H4 (cell line): ENCODE measurements at regions not wholly inside any gene's neighbourhood (a gene's known extent, or its start where the extent isn't known, plus 50 kb on each side); places are given as distances from the start of the nearest gene placed in this dataset.

Experiments used
- DNase-seq: peaks from one replicate; pipeline ENCODE4 v3.0.0-alpha.2; 2015; ENCODE audit warnings: low spot score

- DNase-seq, result no peak
Observed at GRCh38 chr3:103056542-103056941, 621.7 kb downstream of the ZPLD1 start.

GRCh38 chr3:103057003-103057402, 622.2 kb downstream of the ZPLD1 start:
- no peak for DNase-seq

- DNase-seq, result no peak
Observed at GRCh38 chr3:103057487-103057886, 622.7 kb downstream of the ZPLD1 start.

- DNase-seq, result no peak
Observed at GRCh38 chr3:103059432-103059831, 624.6 kb downstream of the ZPLD1 start.

GRCh38 chr3:103060242-103060641, 625.4 kb downstream of the ZPLD1 start:
- no peak for DNase-seq

DNA sequence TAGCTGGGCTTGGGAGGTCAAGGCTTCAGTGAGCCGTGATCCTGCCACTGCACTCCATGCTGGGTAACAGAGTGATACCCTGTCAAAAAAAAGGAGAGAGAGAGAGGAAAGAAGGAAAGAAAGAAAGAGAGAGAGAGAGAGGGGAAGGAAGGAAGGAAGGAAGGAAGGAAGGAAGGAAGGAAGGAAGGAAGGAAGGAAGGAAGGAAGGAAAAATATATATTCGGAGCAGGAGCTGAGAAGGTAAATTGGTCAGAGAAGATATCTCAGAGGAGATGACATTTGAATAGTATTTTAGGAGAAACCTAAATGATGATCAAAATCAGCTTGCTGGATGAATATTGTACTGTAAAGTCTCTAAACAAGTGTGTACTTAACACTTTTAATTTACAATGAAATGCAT, 633.1 kb downstream of the ZPLD1 start:
- DNase-seq, result no peak

DNA sequence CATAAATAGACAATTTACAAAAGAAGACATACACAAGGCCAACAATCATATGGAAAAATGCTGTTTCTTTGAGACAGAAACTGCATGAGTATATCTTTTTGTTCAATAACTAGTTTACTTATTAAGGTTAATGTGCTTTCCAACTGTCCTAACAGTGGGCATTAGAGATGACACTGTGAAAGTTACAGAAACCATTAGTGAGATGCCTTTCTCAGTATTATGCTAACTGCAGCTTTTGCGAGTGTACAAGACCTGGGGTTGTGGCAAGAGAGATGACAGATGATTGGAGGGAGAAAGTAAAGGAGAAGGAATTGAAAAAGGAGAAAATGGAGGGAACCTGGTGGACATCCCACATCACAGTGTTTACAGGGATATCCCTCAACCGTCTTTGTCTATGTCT, 640.5 kb downstream of the ZPLD1 start:
- DNase-seq, result no peak

GRCh38 chr3:103077910-103078309, 643.1 kb downstream of the ZPLD1 start:
- no peak for DNase-seq

DNA sequence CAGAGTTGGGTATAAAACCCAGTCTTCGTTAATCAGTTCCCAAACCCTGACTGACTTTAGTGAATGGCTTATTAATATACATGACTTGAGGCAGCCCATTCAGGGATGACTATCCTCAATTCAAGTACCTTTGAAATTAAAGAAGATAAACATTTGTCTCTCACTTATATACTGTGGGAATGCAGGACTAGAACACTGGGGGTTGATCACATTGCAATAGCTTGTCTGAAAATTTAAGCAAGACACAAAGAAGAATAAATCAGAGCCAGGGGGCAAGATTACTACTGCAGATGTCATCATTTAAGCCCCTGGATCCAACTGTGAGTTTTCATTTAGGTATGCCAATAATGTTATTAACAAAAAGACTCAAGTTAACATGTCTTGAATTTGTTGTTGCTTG, 647.7 kb downstream of the ZPLD1 start:
- DNase-seq, result no peak

DNA sequence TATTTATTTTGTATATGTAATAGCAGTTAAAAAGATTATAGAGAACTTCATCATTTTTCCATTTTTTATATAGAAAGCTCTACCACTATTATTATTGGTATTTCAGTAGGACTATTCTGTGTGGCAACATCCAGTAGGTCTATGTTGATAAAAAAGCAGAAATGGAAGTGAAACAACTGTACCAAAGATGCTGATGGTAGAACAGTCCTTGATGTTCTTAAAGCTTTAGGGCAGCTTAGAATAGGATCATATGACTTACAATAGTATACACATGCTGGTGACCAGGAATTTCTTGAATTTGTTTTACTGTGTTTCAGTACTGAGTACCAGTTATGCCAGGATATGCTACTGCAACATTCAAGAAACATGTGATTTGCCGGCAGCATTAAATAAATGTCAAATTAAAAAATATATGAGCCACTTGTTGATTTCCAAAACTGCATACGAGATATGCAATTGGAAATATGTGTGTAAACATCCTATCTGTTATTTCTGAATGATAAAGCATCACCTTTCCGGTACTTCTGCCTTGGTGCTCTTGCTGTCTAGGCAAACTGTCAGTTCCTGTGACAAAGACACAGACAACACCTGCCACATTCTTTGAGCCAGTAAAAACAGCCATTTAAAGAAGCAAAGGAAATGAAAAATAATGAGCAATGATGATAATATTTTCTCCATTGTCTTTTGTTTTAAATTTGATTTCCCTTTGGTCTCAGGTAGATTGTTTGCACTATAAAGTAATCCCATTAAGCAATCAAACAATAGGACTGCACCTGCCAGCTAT, 649.2 kb downstream of the ZPLD1 start:
- DNase-seq, result no peak

DNA sequence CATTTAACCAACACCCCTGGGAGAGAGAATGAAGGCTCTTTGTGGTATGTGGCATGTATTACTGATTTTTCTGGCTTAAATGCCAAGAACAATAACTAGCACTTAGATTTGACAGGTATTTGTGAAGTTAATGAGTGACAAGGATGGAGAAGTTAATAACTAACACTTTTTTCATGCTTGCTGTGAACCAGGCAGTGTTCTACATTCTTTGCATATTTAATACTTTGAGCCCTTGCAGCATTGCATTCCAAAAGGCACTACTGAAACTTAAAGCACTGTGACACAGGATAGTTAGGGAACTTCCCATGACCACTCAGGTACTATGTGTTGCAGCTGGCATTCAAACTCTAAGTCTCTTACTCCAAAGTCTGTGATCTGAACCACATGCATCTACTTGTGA, 650.6 kb downstream of the ZPLD1 start:
- no peak for DNase-seq

DNA sequence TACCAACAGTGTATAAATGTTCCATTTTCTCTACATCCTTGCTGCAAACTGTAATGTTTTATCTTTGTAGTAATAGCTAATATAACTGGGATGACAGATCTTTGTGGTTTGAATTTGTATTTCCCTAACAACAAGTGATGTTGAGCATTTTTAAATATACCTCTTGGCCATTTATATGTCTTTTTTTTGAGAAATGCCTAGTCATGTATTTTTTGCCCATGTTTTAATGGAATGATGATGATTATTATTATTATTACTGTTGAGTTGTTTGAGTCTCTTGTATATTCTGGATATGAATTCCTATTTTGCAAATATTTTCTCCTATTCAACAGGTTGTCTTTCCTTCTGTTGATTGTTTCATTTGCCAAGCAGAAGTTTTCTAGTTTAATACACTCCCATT, 654.9 kb downstream of the ZPLD1 start:
- no peak for DNase-seq

DNA sequence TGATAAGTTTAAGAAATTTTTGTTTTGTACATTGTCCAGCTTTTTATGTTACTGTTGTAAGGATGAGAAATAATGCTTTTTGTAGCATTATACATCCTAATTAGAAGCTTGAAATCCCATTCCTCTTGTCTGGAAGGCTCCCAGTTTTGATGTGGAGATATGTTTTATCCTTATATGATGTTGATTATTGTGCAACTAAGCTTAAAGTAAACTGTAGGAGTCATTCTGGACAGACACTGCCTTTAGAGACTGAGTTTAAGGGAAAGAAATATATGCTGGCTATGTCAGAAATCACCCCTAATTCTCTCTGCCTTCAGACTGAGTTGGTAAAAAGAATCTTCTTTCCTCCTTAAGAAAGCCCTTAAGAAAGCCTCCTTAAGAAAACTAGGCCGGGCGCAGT, 670.4 kb downstream of the ZPLD1 start:
- no peak for DNase-seq

DNA sequence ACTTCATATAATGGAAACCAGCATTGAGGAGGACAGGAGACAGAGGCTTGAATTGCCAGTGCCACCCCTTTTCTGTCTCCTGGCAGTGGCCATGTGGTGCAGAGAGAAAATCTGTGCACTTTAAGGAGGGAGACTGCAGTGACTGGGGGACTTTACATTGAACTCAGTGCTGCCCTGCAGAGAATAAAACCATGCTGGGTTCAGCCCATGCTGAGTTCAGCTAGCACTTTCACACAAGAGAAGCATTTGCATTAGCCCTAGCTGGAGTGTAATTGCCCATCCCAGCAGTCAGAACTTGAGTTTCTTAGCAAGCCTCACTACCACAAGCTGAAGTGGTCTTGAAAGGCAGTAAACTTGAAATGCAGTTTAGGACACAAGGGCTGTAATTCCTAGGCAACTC, 677.5 kb downstream of the ZPLD1 start:
- DNase-seq, result no peak

GRCh38 chr3:103126115-103126514, 691.3 kb downstream of the ZPLD1 start:
- peak; percentile 68 for DNase-seq

DNA sequence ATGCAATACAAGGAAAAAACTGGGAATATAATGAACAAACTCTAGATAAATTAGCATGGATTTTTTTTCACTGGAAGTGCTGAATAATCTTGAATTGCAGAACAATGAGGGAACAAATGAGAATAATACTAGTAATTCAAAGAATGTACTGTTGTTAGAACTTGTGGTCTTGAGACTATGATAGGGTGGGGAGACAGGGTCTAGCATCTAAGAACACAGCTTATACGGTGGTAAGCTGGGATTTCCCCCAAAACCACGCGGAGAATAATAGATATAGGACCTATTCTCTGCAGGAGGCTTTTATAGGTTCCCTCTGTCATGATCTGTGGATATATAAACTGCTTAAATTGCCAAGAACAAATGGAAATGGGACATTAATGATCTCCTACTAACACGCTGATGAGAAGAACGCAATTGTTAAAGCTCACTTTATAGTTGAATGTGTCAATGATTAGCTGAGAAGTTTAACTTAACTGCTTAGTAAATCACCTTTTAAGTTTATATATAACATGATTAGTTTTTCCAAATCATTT, 692.3 kb downstream of the ZPLD1 start:
- peak; percentile 7 for DNase-seq

GRCh38 chr3:103127737-103128136, 692.9 kb downstream of the ZPLD1 start:
- DNase-seq, result peak; percentile 53

GRCh38 chr3:103134023-103134724, 699.4 kb downstream of the ZPLD1 start:
- no peak for DNase-seq

GRCh38 chr3:103136621-103137020, 701.8 kb downstream of the ZPLD1 start:
- DNase-seq, result no peak

DNA sequence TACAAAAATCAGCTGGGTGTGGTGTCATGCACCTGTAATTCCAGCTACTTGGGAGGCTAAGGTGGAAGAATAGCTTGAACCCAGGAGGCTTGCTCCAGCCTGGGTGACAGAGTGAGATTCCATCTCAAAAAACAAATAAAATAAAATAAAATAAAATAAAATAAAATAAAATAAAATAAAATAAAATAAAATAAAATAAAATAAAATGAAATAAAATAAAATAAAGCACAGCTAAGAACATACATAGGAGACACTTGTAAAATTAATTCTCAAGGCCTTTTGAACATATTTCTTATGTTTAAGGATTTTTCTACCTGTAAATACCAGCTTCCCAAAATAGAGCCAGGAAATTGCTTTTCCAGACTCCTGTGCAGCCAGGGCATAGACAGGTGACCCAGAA, 703.0 kb downstream of the ZPLD1 start:
- no peak for DNase-seq

- no peak for DNase-seq
Observed at GRCh38 chr3:103158183-103158582, 723.4 kb downstream of the ZPLD1 start.

DNA sequence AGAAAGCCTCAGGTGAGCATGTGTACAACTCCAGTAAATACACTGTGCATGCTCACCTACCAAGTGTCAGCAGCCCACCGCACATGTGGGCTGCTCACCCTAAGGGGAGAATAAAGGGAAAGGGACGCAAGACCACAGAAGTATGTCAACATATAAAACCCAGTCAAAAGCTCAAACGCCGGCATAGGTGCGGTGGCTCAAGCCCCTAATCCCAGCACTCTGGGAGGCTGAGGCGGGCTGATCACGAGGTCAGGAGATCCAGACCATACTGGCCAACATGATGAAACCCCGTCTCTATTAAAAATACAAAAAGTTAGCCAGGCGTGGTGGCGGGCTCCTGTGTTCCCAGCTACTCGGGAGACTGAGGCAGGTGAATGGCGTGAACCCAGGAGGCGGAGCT, 732.1 kb downstream of the ZPLD1 start:
- DNase-seq, result no peak

DNA sequence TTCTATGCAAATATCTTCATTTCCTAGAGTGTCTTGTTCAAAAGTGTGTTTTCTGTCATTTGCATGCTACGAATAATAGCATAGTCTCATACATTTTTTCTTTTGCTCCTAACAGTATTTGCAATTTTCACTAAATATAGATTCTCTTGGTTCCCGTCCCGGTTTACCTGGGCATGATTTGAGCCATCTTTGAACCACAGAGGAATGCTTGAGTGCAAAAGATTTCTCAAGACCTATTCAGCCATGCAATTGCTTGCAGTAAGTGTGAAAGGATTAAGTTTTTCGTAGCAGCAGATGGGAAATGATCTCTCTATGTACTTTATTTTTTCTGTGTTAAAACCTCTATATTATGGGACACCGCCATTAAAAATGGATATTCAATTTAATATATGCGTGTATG, 733.0 kb downstream of the ZPLD1 start:
- DNase-seq, result no peak
